DND-41 (cell line): ENCODE measurements at regions not wholly inside any gene's neighbourhood (a gene's known extent, or its start where the extent isn't known, plus 50 kb on each side); places are given as distances from the start of the nearest gene placed in this dataset.

Experiments used
- ATAC-seq: fragments of 200-7000 bp; cut with Tn5 transposase; 3 replicates; pipeline ENCODE4 v1.9.1; 2021; ENCODE audit warnings: low read depth; ENCODE audit not compliant: insufficient read depth
- DNase-seq: peaks from one replicate; pipeline ENCODE4 v3.0.0-alpha.2; 2020
- H2AFZ ChIP-seq: 2 replicates; pipeline ENCODE4 v1.6.0; 2012; ENCODE audit warnings: low read depth, low read length
- H3K27ac ChIP-seq: 2 replicates; pipeline ENCODE4 v1.5.1; 2012; ENCODE audit warnings: low read length, inconsistent platforms
- H3K27me3 ChIP-seq: fragments of 200-600 bp; sonication (generic); 2 replicates; pipeline ENCODE4 v1.6.0; 2012; ENCODE audit warnings: low read length, mild to moderate bottlenecking, inconsistent platforms; ENCODE audit not compliant: insufficient read depth, poor library complexity
- H3K36me3 ChIP-seq: 2 replicates; pipeline ENCODE4 v1.5.1; 2012; ENCODE audit warnings: low read length, inconsistent platforms; ENCODE audit not compliant: insufficient read depth
- H3K4me1 ChIP-seq: 2 replicates; pipeline ENCODE4 v1.5.1; 2012; ENCODE audit warnings: mild to moderate bottlenecking, low read length; ENCODE audit not compliant: insufficient read depth
- H3K4me2 ChIP-seq: 2 replicates; pipeline ENCODE4 v1.6.0; 2012; ENCODE audit warnings: mild to moderate bottlenecking, moderate library complexity, low read length, inconsistent platforms; ENCODE audit not compliant: insufficient read depth
- H3K4me3 ChIP-seq, 2 experiments: fragments of 200-600 bp in 1 of 2; shearing (Covaris generic) in 1 of 2; 2 replicates each; pipeline ENCODE4 v1.5.1; 2012 to 2016; ENCODE audit warnings: inconsistent platforms in 2 of 2, low read length in 2 of 2, mild to moderate bottlenecking in 2 of 2, low read depth in 1 of 2, moderate library complexity in 1 of 2
- H3K79me2 ChIP-seq: 2 replicates; pipeline ENCODE4 v1.6.0; 2012; ENCODE audit warnings: low read length, inconsistent platforms; ENCODE audit not compliant: insufficient read depth
- H3K9ac ChIP-seq: 2 replicates; pipeline ENCODE4 v1.6.0; 2012; ENCODE audit warnings: low read depth, mild to moderate bottlenecking, inconsistent platforms, low read length, moderate library complexity
- H3K9me3 ChIP-seq: 2 replicates; pipeline ENCODE4 v1.5.1; 2012; ENCODE audit warnings: low read length, moderate library complexity, mild to moderate bottlenecking, inconsistent platforms; ENCODE audit not compliant: insufficient read depth, severe bottlenecking
- H4K20me1 ChIP-seq: 2 replicates; pipeline ENCODE4 v1.6.0; 2012; ENCODE audit warnings: low read length; ENCODE audit not compliant: insufficient read depth
- EZH2 ChIP-seq: IDR thresholded peaks from 3 replicates; pipeline ENCODE4 v1.6.1; 2012; ENCODE audit warnings: borderline replicate concordance, low read depth, mild to moderate bottlenecking, moderate library complexity, low read length, inconsistent platforms; ENCODE audit not compliant: severe bottlenecking
- TF ChIP-seq, protein P1 (sequence below): IDR thresholded peaks from 2 replicates; pipeline ENCODE4 v1.5.1; 2012; ENCODE audit warnings: borderline replicate concordance, low read length, moderate library complexity, mild to moderate bottlenecking; ENCODE audit not compliant: poor library complexity, severe bottlenecking; ENCODE audit errors: extremely low read depth

DNA sequence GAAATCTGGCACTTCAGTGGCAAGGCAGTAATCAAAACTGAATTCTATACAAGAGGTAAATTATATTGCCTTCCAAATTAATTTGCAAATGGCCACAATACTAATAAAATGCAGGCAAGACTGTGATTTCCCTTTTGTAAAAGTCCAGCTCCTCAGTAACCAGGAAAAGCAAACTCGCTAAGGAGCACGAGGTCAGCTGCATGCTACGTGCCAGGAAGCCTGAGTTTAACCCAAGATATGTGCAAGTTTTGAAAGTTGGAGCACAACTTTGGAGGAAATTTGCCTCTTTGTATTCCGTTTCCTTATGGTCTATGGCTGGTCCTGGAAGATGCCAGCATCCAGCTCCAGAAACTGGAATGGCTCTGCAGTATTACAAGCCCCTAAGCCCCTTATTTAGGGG, 226.8 kb upstream of the DYNLRB2 start:
- Histone ChIP-seq H4K20me1 (no peaks in the 10 kb centered on the region), H3K9ac (no peak overlapping the region), H3K27ac (no peak overlapping the region), H3K9me3 (no peaks in the 10 kb centered on the region), H3K36me3 (no peaks in the 10 kb centered on the region), H2AFZ (no peak overlapping the region), H3K4me1 (no peaks in the 10 kb centered on the region), H3K27me3 (no peaks in the 10 kb centered on the region), H3K4me3 (no peak overlapping the region), H3K79me2 (no peaks in the 10 kb centered on the region), H3K4me2 (no peak overlapping the region)
- TF ChIP-seq, protein P1, sequence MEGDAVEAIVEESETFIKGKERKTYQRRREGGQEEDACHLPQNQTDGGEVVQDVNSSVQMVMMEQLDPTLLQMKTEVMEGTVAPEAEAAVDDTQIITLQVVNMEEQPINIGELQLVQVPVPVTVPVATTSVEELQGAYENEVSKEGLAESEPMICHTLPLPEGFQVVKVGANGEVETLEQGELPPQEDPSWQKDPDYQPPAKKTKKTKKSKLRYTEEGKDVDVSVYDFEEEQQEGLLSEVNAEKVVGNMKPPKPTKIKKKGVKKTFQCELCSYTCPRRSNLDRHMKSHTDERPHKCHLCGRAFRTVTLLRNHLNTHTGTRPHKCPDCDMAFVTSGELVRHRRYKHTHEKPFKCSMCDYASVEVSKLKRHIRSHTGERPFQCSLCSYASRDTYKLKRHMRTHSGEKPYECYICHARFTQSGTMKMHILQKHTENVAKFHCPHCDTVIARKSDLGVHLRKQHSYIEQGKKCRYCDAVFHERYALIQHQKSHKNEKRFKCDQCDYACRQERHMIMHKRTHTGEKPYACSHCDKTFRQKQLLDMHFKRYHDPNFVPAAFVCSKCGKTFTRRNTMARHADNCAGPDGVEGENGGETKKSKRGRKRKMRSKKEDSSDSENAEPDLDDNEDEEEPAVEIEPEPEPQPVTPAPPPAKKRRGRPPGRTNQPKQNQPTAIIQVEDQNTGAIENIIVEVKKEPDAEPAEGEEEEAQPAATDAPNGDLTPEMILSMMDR, result no peak
- no peak for TF ChIP-seq EZH2
- ATAC-seq (no peak), DNase-seq (no peak)

GRCh38 chr16:80309178-80309577, 231.6 kb upstream of the DYNLRB2 start:
- TF ChIP-seq, protein P1, result no peak
- no peak for TF ChIP-seq EZH2
- Histone ChIP-seq H3K4me1 (no peaks in the 10 kb centered on the region), H2AFZ (no peak overlapping the region), H3K9ac (no peak overlapping the region), H3K27ac (no peak overlapping the region), H3K79me2 (no peaks in the 10 kb centered on the region), H3K4me3 (no peak overlapping the region), H3K9me3 (no peaks in the 10 kb centered on the region), H3K4me2 (no peak overlapping the region), H4K20me1 (no peaks in the 10 kb centered on the region), H3K36me3 (no peaks in the 10 kb centered on the region), H3K27me3 (peaks cover 6% of the 10 kb centered on the region)
- DNase-seq, result no peak
- no peak for ATAC-seq

- no peak overlapping the region for H3K27ac ChIP-seq
- no peak overlapping the region for H3K4me3 ChIP-seq
- H3K27me3 ChIP-seq, result peaks cover 6% of the 10 kb centered on the region
- H2AFZ ChIP-seq, result no peak overlapping the region
- no peaks in the 10 kb centered on the region for H3K79me2 ChIP-seq
- H3K4me2 ChIP-seq, result no peak overlapping the region
- ATAC-seq, result no peak
- no peak for DNase-seq
- no peak overlapping the region for H3K9ac ChIP-seq
- H3K4me1 ChIP-seq, result no peaks in the 10 kb centered on the region
- no peaks in the 10 kb centered on the region for H4K20me1 ChIP-seq
- TF ChIP-seq, protein P1, result no peak
- TF ChIP-seq EZH2, result no peak
- H3K36me3 ChIP-seq, result no peaks in the 10 kb centered on the region
- no peaks in the 10 kb centered on the region for H3K9me3 ChIP-seq
Measured at GRCh38 chr16:80305410-80305809, 235.4 kb upstream of the DYNLRB2 start.

DNA sequence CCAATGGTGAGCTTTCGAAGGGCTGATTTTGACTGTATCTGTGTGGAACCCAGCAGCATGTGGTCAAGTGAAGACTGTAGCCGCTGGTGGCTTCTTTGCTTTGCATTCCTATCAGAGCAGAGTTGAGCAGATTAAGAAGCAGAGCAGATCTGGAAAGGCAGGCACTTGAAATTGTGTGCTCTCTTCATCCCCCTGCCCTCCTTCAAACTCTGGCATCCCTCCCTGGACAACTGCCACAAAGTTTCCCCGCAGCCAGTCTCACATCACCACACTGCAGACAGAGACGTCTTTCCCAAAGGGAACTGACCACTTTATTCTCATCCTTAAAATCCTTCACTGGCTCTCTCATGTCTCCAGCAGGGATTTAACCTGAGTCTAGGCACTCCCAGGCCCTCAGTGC, 237.1 kb upstream of the DYNLRB2 start:
- H3K27ac ChIP-seq, result no peak overlapping the region
- H3K27me3 ChIP-seq, result peaks cover 6% of the 10 kb centered on the region
- H3K4me1 ChIP-seq, result no peaks in the 10 kb centered on the region
- H3K4me2 ChIP-seq, result no peak overlapping the region
- no peak overlapping the region for H2AFZ ChIP-seq
- H3K9ac ChIP-seq, result no peak overlapping the region
- H3K36me3 ChIP-seq, result no peaks in the 10 kb centered on the region
- H3K79me2 ChIP-seq, result no peaks in the 10 kb centered on the region
- TF ChIP-seq, protein P1, result no peak
- TF ChIP-seq EZH2, result no peak
- ATAC-seq, result no peak
- H3K4me3 ChIP-seq, result no peak overlapping the region
- no peak for DNase-seq
- H3K9me3 ChIP-seq, result no peaks in the 10 kb centered on the region
- no peaks in the 10 kb centered on the region for H4K20me1 ChIP-seq
